ENCODE measurements at regions not wholly inside any gene's neighbourhood (a gene's known extent, or its start where the extent isn't known, plus 50 kb on each side); places are given as distances from the start of the nearest gene placed in this dataset.

DNA sequence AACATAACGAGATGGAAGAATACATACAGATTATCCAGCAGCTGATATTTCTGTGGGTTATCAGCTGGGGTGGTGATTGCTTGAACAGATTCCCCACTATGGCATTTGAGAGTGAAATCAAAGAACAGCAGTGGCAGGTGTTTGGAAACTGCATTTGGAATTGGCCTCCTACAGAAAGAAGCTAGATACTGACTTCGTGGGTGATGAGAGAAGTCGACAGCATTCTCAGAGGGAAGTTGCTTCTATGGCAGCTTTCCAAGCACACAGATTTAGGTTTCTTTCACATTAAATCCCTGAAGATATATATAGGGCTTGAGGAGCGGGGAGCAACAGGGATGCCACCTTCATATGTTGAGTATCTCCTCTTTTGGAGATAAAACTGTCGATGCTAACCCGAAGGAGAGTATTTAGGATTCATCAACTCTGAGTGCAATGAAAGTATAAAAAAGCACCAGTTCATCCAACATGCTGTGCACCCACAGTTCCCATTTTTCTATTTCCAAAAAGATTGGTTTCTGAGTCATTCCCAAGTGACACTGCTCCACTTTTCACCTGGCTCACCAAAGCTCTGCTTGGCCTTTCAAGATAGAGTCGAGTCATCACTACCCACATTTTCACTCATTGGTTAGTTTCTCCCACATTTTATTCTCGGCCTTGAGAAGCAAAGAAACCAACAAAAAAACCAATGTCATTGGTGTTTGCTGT is 579.8 kb upstream of the SUCLG2 start:
- Histone ChIP-seq H3K79me1 (ENCODE audit: low read depth, low read length) (no peaks in the 10 kb centered on the region), H2BK5ac (ENCODE audit: low read length) (no peak overlapping the region), H3K9ac (ENCODE audit: low read depth, low read length, poor library complexity) (no peak overlapping the region), H3K4me1 (ENCODE audit: control insufficient read depth in 2 of 2, insufficient read depth in 1 of 2, low read depth in 1 of 2, low read length in 2 of 2) (no peaks in the 10 kb centered on the region), H2BK15ac (ENCODE audit: low read length) (no peak overlapping the region), H2AK5ac (ENCODE audit: low read depth, low read length) (no peak overlapping the region), H3K4me3 (ENCODE audit: low read length in 2 of 2) (no peak overlapping the region), H3K18ac (ENCODE audit: low read length) (no peak overlapping the region), H3K27me3 (ENCODE audit: control insufficient read depth in 3 of 3, insufficient read depth in 3 of 3, low read depth in 1 of 3, low read length in 3 of 3) (no peaks in the 10 kb centered on the region), H3K4ac (ENCODE audit: low read length) (no peak overlapping the region), H2BK12ac (ENCODE audit: low read length) (no peak overlapping the region), H3K36me3 (replicated peaks in 1 of 2; ENCODE audit: control insufficient read depth in 2 of 2, insufficient read depth in 2 of 2, low read length in 2 of 2) (no peaks in the 10 kb centered on the region), H3K4me2 (ENCODE audit: insufficient read depth, low read length, poor library complexity, severe bottlenecking) (no peak overlapping the region), H3K9me3 (replicated peaks in 1 of 2; ENCODE audit: control insufficient read depth in 2 of 2, insufficient read depth in 1 of 2, low read depth in 1 of 2, low read length in 2 of 2) (no peaks in the 10 kb centered on the region), H3K14ac (ENCODE audit: low read length) (no peak overlapping the region), H3K23ac (ENCODE audit: low read depth, low read length, poor library complexity) (no peak overlapping the region), H2AFZ (ENCODE audit: low read length) (no peak overlapping the region), H4K8ac (ENCODE audit: low read depth, low read length) (no peak overlapping the region), H3K27ac (replicated peaks; ENCODE audit: low read length) (no peak overlapping the region), H4K91ac (ENCODE audit: low read depth, low read length, poor library complexity) (no peak overlapping the region), H2BK120ac (ENCODE audit: low read depth, low read length) (no peak overlapping the region)
- no CpG with 5 or more reads among the region's 8 CpGs for WGBS, 2 donors (ENCODE audit: extremely low coverage in 2 of 2, insufficient read length in 2 of 2, insufficient replicate concordance in 1 of 2)
- DNase-seq (ENCODE audit: low spot score) = no peak

- Histone ChIP-seq H4K8ac (ENCODE audit: low read depth, low read length) (no peak overlapping the region), H3K4me2 (ENCODE audit: insufficient read depth, low read length, poor library complexity, severe bottlenecking) (no peak overlapping the region), H3K14ac (ENCODE audit: low read length) (no peak overlapping the region), H2BK12ac (ENCODE audit: low read length) (no peak overlapping the region), H3K4me1 (ENCODE audit: control insufficient read depth in 2 of 2, insufficient read depth in 1 of 2, low read depth in 1 of 2, low read length in 2 of 2) (no peaks in the 10 kb centered on the region), H3K36me3 (replicated peaks in 1 of 2; ENCODE audit: control insufficient read depth in 2 of 2, insufficient read depth in 2 of 2, low read length in 2 of 2) (no peaks in the 10 kb centered on the region), H3K4me3 (ENCODE audit: low read length in 2 of 2) (no peak overlapping the region), H3K18ac (ENCODE audit: low read length) (no peak overlapping the region), H3K27me3 (ENCODE audit: control insufficient read depth in 3 of 3, insufficient read depth in 3 of 3, low read depth in 1 of 3, low read length in 3 of 3) (no peaks in the 10 kb centered on the region), H4K91ac (ENCODE audit: low read depth, low read length, poor library complexity) (no peak overlapping the region), H3K4ac (ENCODE audit: low read length) (no peak overlapping the region), H3K9me3 (replicated peaks in 1 of 2; ENCODE audit: control insufficient read depth in 2 of 2, insufficient read depth in 1 of 2, low read depth in 1 of 2, low read length in 2 of 2) (no peaks in the 10 kb centered on the region), H3K23ac (ENCODE audit: low read depth, low read length, poor library complexity) (no peak overlapping the region), H2AK5ac (ENCODE audit: low read depth, low read length) (no peak overlapping the region), H2BK15ac (ENCODE audit: low read length) (no peak overlapping the region), H3K27ac (replicated peaks; ENCODE audit: low read length) (no peak overlapping the region), H3K9ac (ENCODE audit: low read depth, low read length, poor library complexity) (no peak overlapping the region), H3K79me1 (ENCODE audit: low read depth, low read length) (no peaks in the 10 kb centered on the region), H2AFZ (ENCODE audit: low read length) (no peak overlapping the region), H2BK120ac (ENCODE audit: low read depth, low read length) (no peak overlapping the region), H2BK5ac (ENCODE audit: low read length) (no peak overlapping the region)
- no CpG with 5 or more reads among the region's 1 CpG for WGBS, 2 donors (ENCODE audit: extremely low coverage in 2 of 2, insufficient read length in 2 of 2, insufficient replicate concordance in 1 of 2)
- no peak for DNase-seq (ENCODE audit: low spot score)
Measured at GRCh38 chr3:68228856-68229255, 574.4 kb upstream of the SUCLG2 start.

DNA sequence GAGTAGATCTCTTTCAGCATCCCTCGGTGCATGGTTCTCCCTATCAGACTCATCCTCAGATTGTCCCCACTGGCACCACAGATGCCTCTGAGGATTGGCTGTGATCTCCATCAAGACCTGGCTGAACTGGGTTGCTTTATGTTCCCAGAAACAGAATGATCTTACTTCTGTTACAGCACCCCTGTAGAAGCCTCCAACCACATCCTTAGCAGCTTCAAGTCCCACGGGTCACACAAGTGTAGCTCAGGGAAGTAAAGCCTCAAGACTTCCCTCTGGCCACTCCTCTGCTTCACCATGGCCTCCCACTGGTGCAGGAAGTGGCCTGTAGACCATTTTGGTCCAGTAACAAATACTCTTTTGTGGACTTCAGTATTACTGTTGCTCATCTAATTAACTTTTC is 566.4 kb upstream of the SUCLG2 start:
- H2BK15ac ChIP-seq (ENCODE audit: low read length) = no peak overlapping the region
- no peak overlapping the region for H4K8ac ChIP-seq (ENCODE audit: low read depth, low read length)
- H3K4ac ChIP-seq (ENCODE audit: low read length) = no peak overlapping the region
- DNase-seq (ENCODE audit: low spot score) = no peak
- no peak overlapping the region for H3K9ac ChIP-seq (ENCODE audit: low read depth, low read length, poor library complexity)
- no peak overlapping the region for H3K14ac ChIP-seq (ENCODE audit: low read length)
- H3K18ac ChIP-seq (ENCODE audit: low read length) = no peak overlapping the region
- H4K91ac ChIP-seq (ENCODE audit: low read depth, low read length, poor library complexity) = no peak overlapping the region
- no peak overlapping the region for H2AFZ ChIP-seq (ENCODE audit: low read length)
- no peaks in the 10 kb centered on the region for H3K4me1 ChIP-seq (ENCODE audit: control insufficient read depth in 2 of 2, insufficient read depth in 1 of 2, low read depth in 1 of 2, low read length in 2 of 2)
- H3K27me3 ChIP-seq (ENCODE audit: control insufficient read depth in 3 of 3, insufficient read depth in 3 of 3, low read depth in 1 of 3, low read length in 3 of 3) = no peaks in the 10 kb centered on the region
- no peaks in the 10 kb centered on the region for H3K9me3 ChIP-seq (replicated peaks in 1 of 2; ENCODE audit: control insufficient read depth in 2 of 2, insufficient read depth in 1 of 2, low read depth in 1 of 2, low read length in 2 of 2)
- no peaks in the 10 kb centered on the region for H3K36me3 ChIP-seq (replicated peaks in 1 of 2; ENCODE audit: control insufficient read depth in 2 of 2, insufficient read depth in 2 of 2, low read length in 2 of 2)
- H2BK12ac ChIP-seq (ENCODE audit: low read length) = no peak overlapping the region
- no CpG with 5 or more reads among the region's 2 CpGs for WGBS, 2 donors (ENCODE audit: extremely low coverage in 2 of 2, insufficient read length in 2 of 2, insufficient replicate concordance in 1 of 2)
- H3K4me2 ChIP-seq (ENCODE audit: insufficient read depth, low read length, poor library complexity, severe bottlenecking) = no peak overlapping the region
- H3K23ac ChIP-seq (ENCODE audit: low read depth, low read length, poor library complexity) = no peak overlapping the region
- H3K79me1 ChIP-seq (ENCODE audit: low read depth, low read length) = no peaks in the 10 kb centered on the region
- H2BK120ac ChIP-seq (ENCODE audit: low read depth, low read length) = no peak overlapping the region
- no peak overlapping the region for H2BK5ac ChIP-seq (ENCODE audit: low read length)
- no peak overlapping the region for H3K27ac ChIP-seq (replicated peaks; ENCODE audit: low read length)
- no peak overlapping the region for H2AK5ac ChIP-seq (ENCODE audit: low read depth, low read length)
- H3K4me3 ChIP-seq (ENCODE audit: low read length in 2 of 2) = no peak overlapping the region

DNA sequence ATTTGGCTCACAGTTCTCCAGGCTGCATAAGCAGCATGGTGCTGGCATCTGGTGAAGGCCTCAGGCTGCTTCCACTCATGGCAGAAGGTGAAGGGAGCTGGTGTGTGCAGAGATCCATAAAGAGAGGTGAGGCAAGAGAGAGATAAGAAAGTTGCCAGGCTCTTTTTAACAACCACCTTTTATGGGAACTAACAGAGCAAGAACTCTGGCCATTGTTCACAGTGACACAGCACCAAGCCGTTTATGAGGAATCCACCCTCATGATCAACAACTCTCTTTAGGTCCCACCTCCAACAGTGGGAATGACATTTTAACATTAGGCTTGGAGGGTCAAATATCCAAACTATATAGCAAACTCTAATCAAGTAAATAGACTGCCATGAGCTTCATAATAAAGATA is 557.2 kb upstream of the SUCLG2 start:
- H3K36me3 ChIP-seq (replicated peaks in 1 of 2; ENCODE audit: control insufficient read depth in 2 of 2, insufficient read depth in 2 of 2, low read length in 2 of 2) = no peaks in the 10 kb centered on the region
- H3K27ac ChIP-seq (replicated peaks; ENCODE audit: low read length) = no peak overlapping the region
- no peak for DNase-seq (ENCODE audit: low spot score)
- no peaks in the 10 kb centered on the region for H3K4me1 ChIP-seq (ENCODE audit: control insufficient read depth in 2 of 2, insufficient read depth in 1 of 2, low read depth in 1 of 2, low read length in 2 of 2)
- H3K4me3 ChIP-seq (ENCODE audit: low read length in 2 of 2) = no peak overlapping the region
- no peak overlapping the region for H3K4ac ChIP-seq (ENCODE audit: low read length)
- H3K79me1 ChIP-seq (ENCODE audit: low read depth, low read length) = no peaks in the 10 kb centered on the region
- H3K27me3 ChIP-seq (ENCODE audit: control insufficient read depth in 3 of 3, insufficient read depth in 3 of 3, low read depth in 1 of 3, low read length in 3 of 3) = no peaks in the 10 kb centered on the region
- H3K23ac ChIP-seq (ENCODE audit: low read depth, low read length, poor library complexity) = no peak overlapping the region
- no peak overlapping the region for H2BK12ac ChIP-seq (ENCODE audit: low read length)
- H2BK15ac ChIP-seq (ENCODE audit: low read length) = no peak overlapping the region
- H2AFZ ChIP-seq (ENCODE audit: low read length) = no peak overlapping the region
- no peak overlapping the region for H2BK5ac ChIP-seq (ENCODE audit: low read length)
- no peak overlapping the region for H4K91ac ChIP-seq (ENCODE audit: low read depth, low read length, poor library complexity)
- no peak overlapping the region for H3K9ac ChIP-seq (ENCODE audit: low read depth, low read length, poor library complexity)
- no peak overlapping the region for H4K8ac ChIP-seq (ENCODE audit: low read depth, low read length)
- WGBS, 2 donors (ENCODE audit: extremely low coverage in 2 of 2, insufficient read length in 2 of 2, insufficient replicate concordance in 1 of 2) = no CpG with 5 or more reads among the region's 1 CpG
- no peak overlapping the region for H2BK120ac ChIP-seq (ENCODE audit: low read depth, low read length)
- H3K14ac ChIP-seq (ENCODE audit: low read length) = no peak overlapping the region
- H3K9me3 ChIP-seq (replicated peaks in 1 of 2; ENCODE audit: control insufficient read depth in 2 of 2, insufficient read depth in 1 of 2, low read depth in 1 of 2, low read length in 2 of 2) = no peaks in the 10 kb centered on the region
- no peak overlapping the region for H3K4me2 ChIP-seq (ENCODE audit: insufficient read depth, low read length, poor library complexity, severe bottlenecking)
- H2AK5ac ChIP-seq (ENCODE audit: low read depth, low read length) = no peak overlapping the region
- H3K18ac ChIP-seq (ENCODE audit: low read length) = no peak overlapping the region

All from neuronal stem cell (in vitro differentiated cells).